A673 (cell line): ENCODE measurements at regions not wholly inside any gene's neighbourhood (a gene's known extent, or its start where the extent isn't known, plus 50 kb on each side); places are given as distances from the start of the nearest gene placed in this dataset.

ENCODE experiments used
- BruUV-seq: library from RNA; stranded (reverse); fragments of 400-500 nt; replicated peaks from 2 replicates; lab custom pipeline; 2021; lab: Mats Ljungman, UMichigan
- CTCF ChIA-PET: fragments of 300-600 bp; sonication (Branson Sonifier 250); formaldehyde crosslinking; loops from one replicate; lab custom pipeline; 2022; ENCODE audit warnings: antibody characterized with exemption; lab: Charles Lee
- POLR2A ChIA-PET: fragments of 300-600 bp; sonication (Branson Sonifier 250); formaldehyde crosslinking; loops from one replicate; lab custom pipeline; 2022; ENCODE audit warnings: antibody characterized with exemption; ENCODE audit not compliant: low non-redundant PET; lab: Charles Lee
- DNase-seq: peaks from one replicate; pipeline ENCODE4 v3.0.0-alpha.2; 2015; ENCODE audit warnings: low spot score
- H3K27ac ChIP-seq: fragments of 200-600 bp; sonication (generic); 2 replicates; pipeline ENCODE4 v1.5.1; 2016; ENCODE audit warnings: mixed run types, low read depth, mild to moderate bottlenecking, mixed read lengths, antibody characterized with exemption, low read length; ENCODE audit not compliant: poor library complexity, severe bottlenecking
- H3K27me3 ChIP-seq: fragments of 200-600 bp; sonication (generic); replicated peaks from 2 replicates; pipeline ENCODE4 v1.6.1; 2017; ENCODE audit warnings: mixed run types, low read depth, mild to moderate bottlenecking, mixed read lengths, antibody characterized with exemption, low read length; ENCODE audit not compliant: insufficient read depth, poor library complexity
- H3K36me3 ChIP-seq: fragments of 200-600 bp; sonication (generic); 2 replicates; pipeline ENCODE4 v1.6.1; 2016; ENCODE audit warnings: mixed run types, mild to moderate bottlenecking, mixed read lengths, antibody characterized with exemption, low read length; ENCODE audit not compliant: insufficient read depth, poor library complexity, severe bottlenecking
- H3K4me1 ChIP-seq: fragments of 200-600 bp; sonication (generic); 2 replicates; pipeline ENCODE4 v1.6.1; 2017; ENCODE audit warnings: mixed run types, mild to moderate bottlenecking, mixed read lengths, antibody characterized with exemption, low read length; ENCODE audit not compliant: insufficient read depth, poor library complexity, severe bottlenecking
- H3K4me3 ChIP-seq: fragments of 200-600 bp; sonication (generic); 2 replicates; pipeline ENCODE4 v1.5.1; 2016; ENCODE audit warnings: low read depth, mixed run types, mild to moderate bottlenecking, mixed read lengths, low read length; ENCODE audit not compliant: poor library complexity, severe bottlenecking
- H3K9me3 ChIP-seq: fragments of 200-600 bp; sonication (generic); 2 replicates; pipeline ENCODE4 v1.6.1; 2016; ENCODE audit warnings: mixed run types, low read depth, mild to moderate bottlenecking, mixed read lengths, antibody characterized with exemption, low read length; ENCODE audit not compliant: poor library complexity, severe bottlenecking
- CTCF ChIP-seq: fragments of 300-800, 200-600 bp; sonication (generic); conservative IDR thresholded peaks from 2 replicates; pipeline ENCODE4 v1.5.1; 2017; ENCODE audit warnings: low read depth, mild to moderate bottlenecking, antibody characterized with exemption, low read length, moderate library complexity, mixed read lengths
- EZH2 ChIP-seq: fragments of 200-600 bp; sonication (generic); IDR thresholded peaks from 2 replicates; pipeline ENCODE4 v1.6.1; 2017; ENCODE audit warnings: borderline replicate concordance, low read depth, mild to moderate bottlenecking, mixed read lengths, antibody characterized with exemption, low read length; ENCODE audit not compliant: poor library complexity, severe bottlenecking
- intact Hi-C: fragments of 100-400 bp; cut with micrococcal nuclease; formaldehyde crosslinking; loops from one replicate; pipeline ENCODE4 v1.10.0; 2022; ENCODE audit not compliant: unreplicated experiment

- intact Hi-C loops = no loop called here
- TF ChIP-seq EZH2 (no peak), CTCF (no peak)
- no TSS peak for BruUV-seq
- Histone ChIP-seq H3K36me3 (no peaks in the 10 kb centered on the region), H3K4me3 (no peak overlapping the region), H3K27ac (no peak overlapping the region), H3K4me1 (no peaks in the 10 kb centered on the region), H3K9me3 (no peaks in the 10 kb centered on the region), H3K27me3 (no peaks in the 10 kb centered on the region)
- ChIA-PET CTCF (no interaction called here), POLR2A (no interaction called here)
- DNase-seq = no peak
These were observed 49.9 kb upstream of the UBAC2 start for GRCh38 chr13:99150575-99151361.
